ENCODE measurements at regions not wholly inside any gene's neighbourhood (a gene's known extent, or its start where the extent isn't known, plus 50 kb on each side); places are given as distances from the start of the nearest gene placed in this dataset.

DNA sequence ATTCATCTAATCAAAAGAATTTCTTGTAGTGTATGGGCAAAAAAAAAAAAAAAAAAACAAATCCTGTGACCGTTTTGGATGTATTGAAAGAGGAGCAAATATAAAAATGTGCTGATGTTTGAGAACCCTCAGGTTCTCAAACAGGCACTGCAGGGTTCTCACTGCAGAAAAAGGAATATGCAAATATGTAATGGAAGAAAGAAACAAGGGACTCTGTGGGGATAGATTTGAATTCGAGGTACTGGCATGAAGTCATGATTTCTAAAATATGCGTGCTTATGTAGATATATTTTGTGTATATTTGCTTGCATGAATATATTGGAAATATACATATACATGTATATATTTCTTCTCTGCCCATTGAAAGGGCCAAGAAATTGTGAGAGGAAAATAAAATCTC is 365.0 kb upstream of the RUNX1 start:
- DNase-seq, result no peak

DNA sequence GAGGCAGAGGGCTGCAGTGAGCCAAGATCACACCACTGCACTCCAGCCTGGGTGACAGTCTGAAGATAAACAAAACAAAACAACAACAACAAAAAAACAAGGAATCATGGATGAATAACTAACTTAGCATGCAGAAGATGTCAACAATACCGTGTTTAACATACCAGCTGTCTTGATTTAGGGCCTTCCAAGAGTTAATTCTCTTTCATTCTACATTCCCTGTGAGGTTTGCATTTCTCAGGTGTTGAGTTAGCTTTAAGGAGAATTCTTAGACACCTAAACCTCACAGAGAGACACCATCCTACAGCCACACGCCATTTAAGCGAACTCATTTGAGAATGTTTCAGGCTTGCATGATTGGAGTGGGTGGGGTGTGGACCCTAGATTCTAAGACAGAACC is 363.1 kb upstream of the RUNX1 start:
- no peak for DNase-seq

- no peak for DNase-seq
Measured at GRCh38 chr21:35411434-35411833, 362.3 kb upstream of the RUNX1 start.

DNA sequence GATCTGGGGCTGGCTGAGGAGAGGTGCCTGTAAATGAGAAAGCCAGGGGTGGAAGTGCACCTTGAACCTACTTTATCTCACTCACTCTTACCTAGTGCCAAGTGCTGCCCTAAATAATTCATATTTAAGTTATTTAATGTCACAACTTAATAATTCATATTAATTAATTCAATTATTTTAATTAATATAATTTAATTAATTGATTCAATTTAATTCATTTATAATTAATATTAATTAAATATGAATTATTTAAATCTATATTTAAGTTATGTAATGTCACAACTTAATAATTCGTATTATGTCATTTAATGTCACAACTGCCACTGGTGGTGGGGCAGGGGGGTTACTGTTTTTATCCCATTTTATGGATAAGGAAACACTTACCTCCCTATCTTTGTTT is 361.6 kb upstream of the RUNX1 start:
- no peak for DNase-seq

- DNase-seq, result no peak
Measured at GRCh38 chr21:35410123-35410522, 361.0 kb upstream of the RUNX1 start.

DNA sequence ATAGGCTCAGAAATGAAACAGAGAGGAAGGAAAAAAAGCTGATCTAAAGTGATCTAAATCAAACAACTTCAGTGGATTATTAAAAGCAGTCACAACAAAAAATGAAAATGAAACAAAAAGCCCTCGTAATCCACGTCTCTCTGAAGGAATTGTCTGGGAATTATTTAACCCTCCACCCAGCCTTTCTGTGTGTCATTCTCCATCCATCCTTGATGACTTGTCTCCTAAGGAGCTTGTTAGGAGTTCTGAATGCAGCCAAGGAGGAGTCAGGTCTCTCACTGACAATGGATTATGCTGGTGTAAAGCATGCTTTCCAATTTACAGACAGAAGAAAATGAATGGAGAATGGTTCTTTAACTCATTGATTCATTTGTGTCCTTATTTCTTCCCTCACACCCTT is 359.3 kb upstream of the RUNX1 start:
- DNase-seq, result no peak

DNA sequence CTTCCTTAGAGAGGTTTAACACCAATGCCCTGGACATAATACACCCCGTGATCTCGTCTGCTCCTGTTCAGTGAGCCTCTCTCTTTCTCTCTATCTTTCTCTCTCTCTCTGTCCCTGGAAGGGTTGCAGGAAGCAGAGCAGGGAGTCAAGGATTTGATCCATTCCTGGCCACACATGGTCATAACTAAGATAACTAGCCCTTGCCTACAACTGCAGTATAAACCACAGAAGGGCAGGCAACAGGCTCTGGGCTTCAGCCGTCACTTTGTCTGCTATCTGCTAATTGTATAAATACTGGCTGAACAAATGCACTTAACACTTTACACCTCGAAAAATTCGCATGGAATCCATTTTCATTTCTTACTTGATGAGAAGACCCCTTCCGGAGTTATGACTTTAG is 357.5 kb upstream of the RUNX1 start:
- no peak for DNase-seq

DNA sequence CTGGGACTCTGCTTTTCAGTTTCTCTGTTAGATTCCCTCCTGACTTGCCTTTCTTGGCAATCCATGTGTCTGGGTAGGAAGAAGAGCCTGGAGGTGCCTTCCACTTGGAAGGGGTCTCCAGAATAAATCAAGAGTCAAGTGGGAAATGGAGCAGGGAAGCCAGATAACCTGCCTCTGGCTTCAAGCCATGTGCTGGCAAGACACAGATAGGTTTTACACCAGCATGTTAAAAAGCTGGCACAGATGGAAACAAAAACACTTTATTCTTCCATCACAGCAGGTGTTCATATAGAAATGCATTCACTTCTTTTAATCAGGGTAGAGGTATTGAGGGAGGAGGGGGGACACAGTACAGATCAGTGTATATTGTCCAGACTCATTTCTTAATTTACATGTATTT is 356.9 kb upstream of the RUNX1 start:
- DNase-seq, result peak; percentile 94

- no peak for DNase-seq
Measured at GRCh38 chr21:35404247-35404646, 355.1 kb upstream of the RUNX1 start.

- no peak for DNase-seq
Measured at GRCh38 chr21:35402061-35402460, 353.0 kb upstream of the RUNX1 start.

- no peak for DNase-seq
Measured at GRCh38 chr21:35401476-35401875, 352.4 kb upstream of the RUNX1 start.

- peak; percentile 76 for DNase-seq
Measured at GRCh38 chr21:35400233-35400939, 351.3 kb upstream of the RUNX1 start.

DNA sequence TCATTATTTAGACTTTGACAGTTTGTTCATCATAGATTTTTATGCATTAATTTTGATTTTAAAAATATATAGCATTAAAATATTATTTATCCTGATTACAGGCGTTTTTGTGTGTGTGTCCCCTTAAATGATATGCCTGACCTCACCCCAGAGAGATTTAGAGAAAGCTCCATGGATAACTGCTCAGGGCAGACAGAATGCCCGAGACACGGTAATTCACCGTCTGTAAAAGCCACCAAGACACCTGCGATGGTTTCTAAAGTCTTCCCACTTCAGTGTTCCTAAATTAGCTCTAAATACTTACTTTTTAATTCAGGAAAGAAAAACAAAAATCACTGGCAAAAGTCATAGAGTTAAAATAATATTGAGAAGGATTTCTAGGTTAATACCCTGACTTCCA is 350.6 kb upstream of the RUNX1 start:
- DNase-seq, result no peak

- DNase-seq, result no peak
Measured at GRCh38 chr21:35399002-35399530, 350.0 kb upstream of the RUNX1 start.

GRCh38 chr21:35398346-35398982 is 349.4 kb upstream of the RUNX1 start:
- no peak for DNase-seq

DNA sequence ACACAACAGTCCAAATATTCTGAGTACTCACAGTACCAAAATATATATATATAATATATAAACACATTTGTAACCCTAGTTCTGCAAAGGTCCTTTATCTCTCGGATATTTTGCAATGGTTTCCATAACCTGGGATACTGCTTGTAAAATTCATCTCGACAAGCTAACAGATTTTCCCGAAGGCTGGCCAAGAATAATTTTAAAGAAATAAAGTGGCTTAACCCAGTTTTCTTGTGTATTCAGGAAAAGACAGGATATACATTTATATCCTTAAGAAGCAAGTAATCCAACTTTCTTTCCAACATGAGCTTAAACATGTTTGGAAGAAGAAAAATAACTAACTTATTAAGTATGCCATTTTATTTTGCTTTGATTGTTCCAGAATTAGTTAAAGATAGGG is 348.7 kb upstream of the RUNX1 start:
- no peak for DNase-seq

DNA sequence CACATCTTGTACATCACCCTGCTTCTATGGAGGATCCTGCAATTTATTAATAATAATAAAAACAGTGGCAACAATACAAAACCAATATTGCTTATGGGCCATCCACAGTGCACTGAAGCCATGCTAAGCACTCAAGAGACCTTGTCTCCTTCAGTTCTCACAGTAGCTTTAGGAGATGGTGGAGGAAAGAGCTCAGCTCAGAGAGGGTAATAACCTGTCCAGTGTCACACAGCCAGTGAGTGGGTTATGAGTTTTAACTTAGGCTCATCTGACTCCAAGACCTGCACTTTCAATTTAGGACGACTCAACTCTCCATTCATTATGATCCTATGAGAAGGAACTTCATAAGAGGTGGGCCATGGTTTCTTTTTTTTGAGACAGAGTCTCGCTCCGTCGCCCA is 347.6 kb upstream of the RUNX1 start:
- no peak for DNase-seq

- no peak for DNase-seq
Measured at GRCh38 chr21:35395728-35396127, 346.6 kb upstream of the RUNX1 start.

DNA sequence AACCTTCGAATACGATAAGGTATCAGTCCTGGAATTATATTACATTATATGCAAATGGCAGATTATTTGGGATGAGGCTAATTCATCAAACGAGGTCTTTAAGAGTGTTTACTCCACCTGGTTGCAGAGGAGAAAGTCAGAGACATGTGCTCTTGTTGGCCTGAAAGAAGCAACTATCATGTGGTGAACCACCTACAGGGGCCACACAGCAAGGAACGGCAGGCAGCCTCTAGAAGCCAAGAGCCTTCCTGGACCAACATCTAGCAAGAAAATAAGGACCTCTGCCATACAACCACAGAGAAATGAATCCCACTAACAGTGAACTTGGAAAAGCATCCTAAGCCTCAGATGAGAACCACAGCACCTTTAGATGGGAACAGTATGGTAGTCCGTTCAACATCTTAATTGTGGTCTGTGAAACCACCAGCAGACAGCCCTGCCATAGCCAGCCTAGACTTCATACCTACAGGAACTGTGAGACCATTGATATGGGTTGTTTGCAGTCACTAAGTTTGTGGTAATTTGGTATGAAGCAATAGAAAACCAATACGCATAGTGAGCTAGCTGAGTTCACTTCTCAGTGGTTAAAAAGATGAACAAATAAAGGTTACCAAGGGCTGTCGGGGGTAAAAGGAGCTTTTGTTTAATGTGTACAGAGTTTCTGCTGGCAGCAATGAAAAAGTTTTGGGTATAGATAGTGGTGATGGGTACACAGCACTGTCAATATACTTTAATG is 345.7 kb upstream of the RUNX1 start:
- DNase-seq, result no peak

GRCh38 chr21:35394049-35394448 is 344.9 kb upstream of the RUNX1 start:
- no peak for DNase-seq

DNA sequence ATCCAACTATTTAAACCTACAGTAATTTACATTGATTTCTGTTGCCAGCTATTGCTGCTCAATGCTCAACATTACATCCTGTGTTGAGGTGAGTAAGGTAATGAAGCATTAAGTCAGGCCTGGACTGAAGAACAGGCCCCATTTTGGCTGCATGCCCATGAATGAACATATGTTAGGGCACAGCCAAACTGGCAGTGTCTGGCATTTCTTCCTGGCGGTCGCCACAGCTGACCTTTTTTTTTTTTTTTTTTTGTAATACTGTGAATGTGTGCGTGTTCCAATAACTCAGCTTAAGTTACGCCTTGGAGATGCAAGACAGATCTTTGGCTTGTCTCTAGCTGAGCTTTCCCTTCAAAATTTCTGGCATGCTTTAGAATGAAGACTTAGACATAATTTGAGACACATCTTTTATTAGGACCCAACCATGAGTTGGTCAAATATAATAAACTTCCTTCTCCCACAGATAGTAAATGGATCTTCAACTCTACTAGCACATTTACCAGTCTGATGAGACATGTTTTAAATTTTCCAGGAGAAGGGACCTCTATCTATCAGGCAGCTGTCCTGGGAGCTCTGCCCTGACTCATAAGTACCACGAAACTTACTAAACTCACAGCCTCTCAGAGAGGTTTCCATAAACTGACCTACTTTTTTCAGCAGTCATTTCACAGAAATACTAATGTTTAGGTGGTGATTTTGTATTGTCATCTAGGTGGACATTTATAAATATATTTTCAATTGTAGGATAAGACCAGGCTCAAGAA is 341.1 kb upstream of the RUNX1 start:
- DNase-seq, result peak; percentile 74

GRCh38 chr21:35386491-35387079 is 337.5 kb upstream of the RUNX1 start:
- no peak for DNase-seq

DNA sequence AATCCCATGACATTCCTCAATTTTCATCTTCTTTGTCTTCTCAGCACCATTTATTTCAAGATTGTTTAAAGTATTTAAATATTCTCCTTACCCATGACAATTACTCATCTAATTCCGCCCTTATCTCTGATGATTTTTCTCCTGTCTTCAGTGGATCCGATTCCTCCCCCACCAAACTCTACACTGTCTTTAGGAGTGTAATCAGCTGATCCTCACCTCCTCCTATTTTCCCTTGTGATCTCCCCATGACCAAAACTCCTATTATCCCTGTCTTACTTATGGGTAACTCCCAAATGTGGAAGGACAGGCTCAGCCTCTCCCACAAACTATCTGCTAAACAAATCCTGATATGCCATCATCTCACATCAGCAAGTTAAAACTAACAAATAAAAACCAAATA is 335.3 kb upstream of the RUNX1 start:
- DNase-seq, result no peak

Data from NCI-H1092 treated with DMSO at 0.1 percent for 48 hours (cell line).